22Rv1 (cell line): ENCODE measurements at regions not wholly inside any gene's neighbourhood (a gene's known extent, or its start where the extent isn't known, plus 50 kb on each side); places are given as distances from the start of the nearest gene placed in this dataset.

Experiments used
- ZFX ChIP-seq: fragments of 450-650 bp; IDR thresholded peaks from 2 replicates; pipeline ENCODE4 v1.6.1; 2017; ENCODE audit warnings: antibody characterized with exemption, borderline replicate concordance
- TF ChIP-seq, protein P1 (sequence below): fragments of 450-650 bp; IDR thresholded peaks from 2 replicates; pipeline ENCODE4 v1.5.1; 2017; ENCODE audit warnings: mild to moderate bottlenecking

- TF ChIP-seq, protein P1, sequence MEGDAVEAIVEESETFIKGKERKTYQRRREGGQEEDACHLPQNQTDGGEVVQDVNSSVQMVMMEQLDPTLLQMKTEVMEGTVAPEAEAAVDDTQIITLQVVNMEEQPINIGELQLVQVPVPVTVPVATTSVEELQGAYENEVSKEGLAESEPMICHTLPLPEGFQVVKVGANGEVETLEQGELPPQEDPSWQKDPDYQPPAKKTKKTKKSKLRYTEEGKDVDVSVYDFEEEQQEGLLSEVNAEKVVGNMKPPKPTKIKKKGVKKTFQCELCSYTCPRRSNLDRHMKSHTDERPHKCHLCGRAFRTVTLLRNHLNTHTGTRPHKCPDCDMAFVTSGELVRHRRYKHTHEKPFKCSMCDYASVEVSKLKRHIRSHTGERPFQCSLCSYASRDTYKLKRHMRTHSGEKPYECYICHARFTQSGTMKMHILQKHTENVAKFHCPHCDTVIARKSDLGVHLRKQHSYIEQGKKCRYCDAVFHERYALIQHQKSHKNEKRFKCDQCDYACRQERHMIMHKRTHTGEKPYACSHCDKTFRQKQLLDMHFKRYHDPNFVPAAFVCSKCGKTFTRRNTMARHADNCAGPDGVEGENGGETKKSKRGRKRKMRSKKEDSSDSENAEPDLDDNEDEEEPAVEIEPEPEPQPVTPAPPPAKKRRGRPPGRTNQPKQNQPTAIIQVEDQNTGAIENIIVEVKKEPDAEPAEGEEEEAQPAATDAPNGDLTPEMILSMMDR: no peak
- TF ChIP-seq ZFX: no peak
Measured at GRCh38 chr9:29001006-29001405, 1427.7 kb upstream of the C9orf72 start.
